Middle frontal gyrus (tissue), 1 donor: ENCODE measurements at regions not wholly inside any gene's neighbourhood (a gene's known extent, or its start where the extent isn't known, plus 50 kb on each side); places are given as distances from the start of the nearest gene placed in this dataset.
A peak's percentile ranks its signal among the peaks of the same experiment; 100 is the strongest.

Experiments used
- DNase-seq: peaks from one replicate; pipeline ENCODE4 v3.0.0-alpha.2; 2015; ENCODE audit warnings: low spot score; ENCODE audit errors: extremely low spot score

GRCh38 chr7:423312-424260 is 96.1 kb downstream of the PDGFA start:
- no peak for DNase-seq

- DNase-seq = no peak
These were observed 95.2 kb downstream of the PDGFA start for GRCh38 chr7:424301-424935.

- peak; percentile 29 for DNase-seq
These were observed 94.5 kb downstream of the PDGFA start for GRCh38 chr7:424961-425793.

- no peak for DNase-seq
These were observed 93.9 kb downstream of the PDGFA start for GRCh38 chr7:425794-426188.

GRCh38 chr7:426510-426909 is 93.1 kb downstream of the PDGFA start:
- no peak for DNase-seq

- DNase-seq = no peak
These were observed 92.0 kb downstream of the PDGFA start for GRCh38 chr7:427506-428103.

- DNase-seq = no peak
These were observed 91.3 kb downstream of the PDGFA start for GRCh38 chr7:428387-428786.

GRCh38 chr7:428927-429827 is 90.5 kb downstream of the PDGFA start:
- no peak for DNase-seq

- no peak for DNase-seq
These were observed 89.8 kb downstream of the PDGFA start for GRCh38 chr7:429828-430180.

GRCh38 chr7:431041-431440 is 88.6 kb downstream of the PDGFA start:
- DNase-seq = no peak

GRCh38 chr7:431658-432111 is 88.0 kb downstream of the PDGFA start:
- no peak for DNase-seq

- no peak for DNase-seq
These were observed 87.4 kb downstream of the PDGFA start for GRCh38 chr7:432256-432655.

- no peak for DNase-seq
These were observed 86.7 kb downstream of the PDGFA start for GRCh38 chr7:432933-433332.

- no peak for DNase-seq
These were observed 86.1 kb downstream of the PDGFA start for GRCh38 chr7:433558-433957.

- DNase-seq = no peak
These were observed 84.6 kb downstream of the PDGFA start for GRCh38 chr7:434891-435629.

GRCh38 chr7:435630-436366 is 83.8 kb downstream of the PDGFA start:
- no peak for DNase-seq

GRCh38 chr7:436367-437128 is 83.1 kb downstream of the PDGFA start:
- DNase-seq = no peak
